Activated CD4-positive, alpha-beta T cell treated with anti-CD3 and anti-CD28 coated beads for 48 hours (primary cell): ENCODE measurements at regions not wholly inside any gene's neighbourhood (a gene's known extent, or its start where the extent isn't known, plus 50 kb on each side); places are given as distances from the start of the nearest gene placed in this dataset.

Experiments
- DNase-seq: peaks from one replicate; pipeline ENCODE4 v3.0.0-alpha.2; 2020

GRCh38 chr2:146240391-146240790, 1604.4 kb upstream of the ACVR2A start:
- no peak for DNase-seq

GRCh38 chr2:146239392-146240135, 1605.3 kb upstream of the ACVR2A start:
- DNase-seq, result no peak

- DNase-seq, result no peak
Observed at GRCh38 chr2:146238254-146238966, 1606.4 kb upstream of the ACVR2A start.

- DNase-seq, result no peak
Observed at GRCh38 chr2:146235158-146235557, 1609.7 kb upstream of the ACVR2A start.

- no peak for DNase-seq
Observed at GRCh38 chr2:146229508-146230155, 1615.2 kb upstream of the ACVR2A start.

GRCh38 chr2:146228466-146229058, 1616.3 kb upstream of the ACVR2A start:
- no peak for DNase-seq

- DNase-seq, result no peak
Observed at GRCh38 chr2:146228020-146228393, 1616.8 kb upstream of the ACVR2A start.

- no peak for DNase-seq
Observed at GRCh38 chr2:146227152-146228019, 1617.4 kb upstream of the ACVR2A start.

GRCh38 chr2:146226077-146226476, 1618.8 kb upstream of the ACVR2A start:
- no peak for DNase-seq

- no peak for DNase-seq
Observed at GRCh38 chr2:146221826-146222225, 1623.0 kb upstream of the ACVR2A start.

GRCh38 chr2:146220957-146221356, 1623.9 kb upstream of the ACVR2A start:
- DNase-seq, result no peak

GRCh38 chr2:146214394-146214929, 1630.4 kb upstream of the ACVR2A start:
- no peak for DNase-seq

- no peak for DNase-seq
Observed at GRCh38 chr2:146213674-146214073, 1631.2 kb upstream of the ACVR2A start.

- DNase-seq, result no peak
Observed at GRCh38 chr2:146212602-146213001, 1632.2 kb upstream of the ACVR2A start.

GRCh38 chr2:146209842-146210275, 1635.0 kb upstream of the ACVR2A start:
- DNase-seq, result no peak

- no peak for DNase-seq
Observed at GRCh38 chr2:146207901-146208300, 1636.9 kb upstream of the ACVR2A start.

- no peak for DNase-seq
Observed at GRCh38 chr2:146207417-146207816, 1637.4 kb upstream of the ACVR2A start.

- DNase-seq, result no peak
Observed at GRCh38 chr2:146203064-146203624, 1641.7 kb upstream of the ACVR2A start.

- DNase-seq, result no peak
Observed at GRCh38 chr2:146193619-146194018, 1651.2 kb upstream of the ACVR2A start.

- DNase-seq, result no peak
Observed at GRCh38 chr2:146189541-146189940, 1655.3 kb upstream of the ACVR2A start.

- no peak for DNase-seq
Observed at GRCh38 chr2:146173934-146174333, 1654.0 kb upstream of the ZEB2 start.
